WTC11 (cell line): ENCODE measurements at regions not wholly inside any gene's neighbourhood (a gene's known extent, or its start where the extent isn't known, plus 50 kb on each side); places are given as distances from the start of the nearest gene placed in this dataset.

Experiments used
- ATAC-seq: fragments of 200-7000 bp; cut with Tn5 transposase; 2 replicates; pipeline ENCODE4 v1.10.0; 2021; ENCODE audit warnings: mild to moderate bottlenecking, moderate library complexity
- CTCF ChIA-PET: fragments of 300-600 bp; sonication (Branson Sonifier 250); formaldehyde crosslinking; loops from one replicate; lab custom pipeline; 2021; ENCODE audit warnings: antibody characterized with exemption; lab: Charles Lee
- POLR2A ChIA-PET: fragments of 350-600 bp; sonication (Branson Sonifier 250); formaldehyde crosslinking; loops from one replicate; lab custom pipeline; 2021; ENCODE audit warnings: antibody characterized with exemption; lab: Charles Lee
- DNase-seq: peaks from one replicate; pipeline ENCODE4 v3.0.0; 2021; ENCODE audit warnings: low spot score
- H3K27ac Mint-ChIP-seq: 2 replicates; pipeline ENCODE4 v1.8.0; 2021; ENCODE audit warnings: mixed read lengths
- H3K27me3 Mint-ChIP-seq: 2 replicates; pipeline ENCODE4 v1.8.0; 2021; ENCODE audit warnings: low read depth, mild to moderate bottlenecking, moderate library complexity, mixed read lengths
- H3K36me3 Mint-ChIP-seq: 2 replicates; pipeline ENCODE4 v1.8.0; 2021; ENCODE audit warnings: mixed read lengths
- H3K4me1 Mint-ChIP-seq: 2 replicates; pipeline ENCODE4 v1.8.0; 2022; ENCODE audit warnings: mixed read lengths
- H3K4me3 Mint-ChIP-seq: 2 replicates; pipeline ENCODE4 v1.8.0; 2021; ENCODE audit warnings: mild to moderate bottlenecking, moderate library complexity, mixed read lengths
- H3K9me3 Mint-ChIP-seq: 2 replicates; pipeline ENCODE4 v1.8.0; 2021; ENCODE audit warnings: mixed read lengths
- FOXK1 ChIP-seq: sonication (generic); formaldehyde crosslinking; IDR thresholded peaks from 2 replicates; pipeline ENCODE4 v1.8.0; 2022; ENCODE audit warnings: mild to moderate bottlenecking, moderate library complexity, missing genetic modification reagents
- HMGA2 ChIP-seq: fragments of 250-450 bp; sonication (Bioruptor Pico); IDR thresholded peaks from 2 replicates; pipeline ENCODE4 v1.4.0; 2021; ENCODE audit warnings: mild to moderate bottlenecking, moderate library complexity
- MXD4 ChIP-seq: fragments of 250-450 bp; sonication (Bioruptor Pico); IDR thresholded peaks from 2 replicates; pipeline ENCODE4 v1.8.0; 2021; ENCODE audit warnings: mild to moderate bottlenecking, moderate library complexity, borderline replicate concordance
- NFE2L1 ChIP-seq: sonication (generic); formaldehyde crosslinking; IDR thresholded peaks from 2 replicates; pipeline ENCODE4 v1.8.1; 2023; ENCODE audit warnings: missing genetic modification reagents
- NFYB ChIP-seq: sonication (generic); formaldehyde crosslinking; conservative IDR thresholded peaks from 2 replicates; pipeline ENCODE4 v1.8.0; 2022; ENCODE audit warnings: low read depth, missing genetic modification reagents
- PREB ChIP-seq: sonication (generic); formaldehyde crosslinking; IDR thresholded peaks from 2 replicates; pipeline ENCODE4 v1.8.1; 2022; ENCODE audit warnings: mild to moderate bottlenecking, missing genetic modification reagents, moderate library complexity, borderline replicate concordance
- RELA ChIP-seq: sonication (generic); formaldehyde crosslinking; IDR thresholded peaks from 2 replicates; pipeline ENCODE4 v1.8.1; 2022; ENCODE audit warnings: missing genetic modification reagents, mild to moderate bottlenecking, borderline replicate concordance
- SMAD3 ChIP-seq: sonication (generic); formaldehyde crosslinking; IDR thresholded peaks from 2 replicates; pipeline ENCODE4 v1.8.0; 2022; ENCODE audit warnings: missing genetic modification reagents, mild to moderate bottlenecking, borderline replicate concordance
- TEAD1 ChIP-seq: sonication (generic); formaldehyde crosslinking; IDR thresholded peaks from 2 replicates; pipeline ENCODE4 v1.8.0; 2022; ENCODE audit warnings: mild to moderate bottlenecking, missing genetic modification reagents
- TP53 ChIP-seq: sonication (generic); formaldehyde crosslinking; IDR thresholded peaks from 2 replicates; pipeline ENCODE4 v1.8.1; 2023; ENCODE audit warnings: mild to moderate bottlenecking, missing genetic modification reagents
- USF2 ChIP-seq: sonication (generic); formaldehyde crosslinking; IDR thresholded peaks from 2 replicates; pipeline ENCODE4 v1.8.1; 2023; ENCODE audit warnings: mild to moderate bottlenecking, missing genetic modification reagents, moderate library complexity
- ZBTB21 ChIP-seq: sonication (generic); formaldehyde crosslinking; IDR thresholded peaks from 2 replicates; pipeline ENCODE4 v1.8.1; 2023; ENCODE audit warnings: mild to moderate bottlenecking, missing genetic modification reagents, borderline replicate concordance
- ZBTB43 ChIP-seq: sonication (generic); formaldehyde crosslinking; IDR thresholded peaks from 2 replicates; pipeline ENCODE4 v1.8.1; 2023; ENCODE audit warnings: mild to moderate bottlenecking, missing genetic modification reagents
- ZNF281 ChIP-seq: sonication (generic); formaldehyde crosslinking; IDR thresholded peaks from 2 replicates; pipeline ENCODE4 v1.8.0; 2023; ENCODE audit warnings: mild to moderate bottlenecking, missing genetic modification reagents
- ZNF317 ChIP-seq: sonication (generic); formaldehyde crosslinking; IDR thresholded peaks from 2 replicates; pipeline ENCODE4 v1.8.1; 2023; ENCODE audit warnings: low read depth, mild to moderate bottlenecking, moderate library complexity, missing genetic modification reagents, borderline replicate concordance
- ZSCAN18 ChIP-seq: fragments of 250-450 bp; sonication (Bioruptor Pico); IDR thresholded peaks from 2 replicates; pipeline ENCODE4 v2.1.2; 2022; ENCODE audit warnings: mild to moderate bottlenecking, moderate library complexity

- no peak for ATAC-seq
- POLR2A ChIA-PET = no interaction called here
- CTCF ChIA-PET = interaction anchor here (0.5 kb wide), 1 partner anchor 1144 kb away, joined by 3 read pairs; no protein-coding TSS in a partner anchor
- no peak for TF ChIP-seq TEAD1
- Mint-ChIP-seq H3K9me3 (no peaks in the 10 kb centered on the region), H3K4me1 (peaks cover 22% of the 10 kb centered on the region), H3K27me3 (no peaks in the 10 kb centered on the region), H3K27ac (no peak overlapping the region), H3K4me3 (no peak overlapping the region), H3K36me3 (no peaks in the 10 kb centered on the region)
- DNase-seq = no peak
Measured at GRCh38 chr9:134224127-134224526, 59.8 kb upstream of the RNU6ATAC start.

GRCh38 chr9:134224567-134225093 is 60.3 kb upstream of the RNU6ATAC start:
- Mint-ChIP-seq H3K27ac (no peak overlapping the region), H3K4me1 (peaks cover 22% of the 10 kb centered on the region), H3K36me3 (no peaks in the 10 kb centered on the region), H3K9me3 (no peaks in the 10 kb centered on the region), H3K4me3 (no peak overlapping the region), H3K27me3 (no peaks in the 10 kb centered on the region)
- ChIA-PET POLR2A (no interaction called here), CTCF (interaction anchor here (0.5 kb wide), 1 partner anchor 1144 kb away, joined by 3 read pairs; no protein-coding TSS in a partner anchor)
- DNase-seq (no peak), ATAC-seq (no peak)
- TF ChIP-seq ZNF317 (CRISPR knock-in tag) = no peak
- TF ChIP-seq ZBTB21 (CRISPR knock-in tag) = no peak
- TF ChIP-seq USF2 (CRISPR knock-in tag) = no peak
- no peak for TF ChIP-seq TP53 (CRISPR knock-in tag)
- TF ChIP-seq MXD4 (CRISPR knock-in tag) = no peak
- TF ChIP-seq ZSCAN18 (CRISPR knock-in tag) = no peak
- TF ChIP-seq NFE2L1 = no peak
- no peak for TF ChIP-seq ZNF281 (CRISPR knock-in tag)
- no peak for TF ChIP-seq ZBTB43
- TF ChIP-seq SMAD3 (CRISPR knock-in tag) = no peak

- CTCF ChIA-PET = interaction anchor here (1.3 kb wide), 1 partner anchor 50 kb away, joined by 3 read pairs; no protein-coding TSS in a partner anchor
- POLR2A ChIA-PET = no interaction called here
- TF ChIP-seq PREB (CRISPR knock-in tag) (no peak), SMAD3 (CRISPR knock-in tag) (no peak), RELA (CRISPR knock-in tag) (no peak), MXD4 (CRISPR knock-in tag) (no peak), HMGA2 (CRISPR knock-in tag) (no peak), FOXK1 (no peak), NFYB (no peak)
- DNase-seq (no peak), ATAC-seq (no peak)
- no peaks in the 10 kb centered on the region for H3K36me3 Mint-ChIP-seq
- no peak overlapping the region for H3K27ac Mint-ChIP-seq
- peaks cover 22% of the 10 kb centered on the region for H3K4me1 Mint-ChIP-seq
- H3K27me3 Mint-ChIP-seq = no peaks in the 10 kb centered on the region
- no peak overlapping the region for H3K4me3 Mint-ChIP-seq
- H3K9me3 Mint-ChIP-seq = no peaks in the 10 kb centered on the region
Measured at GRCh38 chr9:134225186-134225585, 60.8 kb upstream of the RNU6ATAC start.
